PC-3 (cell line): ENCODE measurements at regions not wholly inside any gene's neighbourhood (a gene's known extent, or its start where the extent isn't known, plus 50 kb on each side); places are given as distances from the start of the nearest gene placed in this dataset.

ENCODE experiments used
- ATAC-seq: fragments of 200-7000 bp; cut with Tn5 transposase; 2 replicates; pipeline ENCODE4 v1.9.1; 2020; ENCODE audit warnings: mild to moderate bottlenecking, moderate library complexity
- BruUV-seq: library from RNA; stranded (reverse); fragments of 400-500 nt; replicated peaks from 2 replicates; lab custom pipeline; 2021; lab: Mats Ljungman, UMichigan
- CTCF ChIA-PET: fragments of 300-600 bp; sonication (Branson Sonifier 250); formaldehyde crosslinking; loops from one replicate; lab custom pipeline; 2022; ENCODE audit warnings: antibody characterized with exemption; lab: Charles Lee
- POLR2A ChIA-PET: fragments of 300-600 bp; sonication (Branson Sonifier 250); formaldehyde crosslinking; loops from one replicate; lab custom pipeline; 2022; ENCODE audit warnings: antibody characterized with exemption; ENCODE audit not compliant: unreplicated experiment; lab: Charles Lee
- DNase-seq: peaks from one replicate; pipeline ENCODE4 v3.0.0-alpha.2; 2015
- H2AFZ ChIP-seq: fragments of 300-600 bp; sonication (generic); 2 replicates; pipeline ENCODE4 v1.6.0; 2016; ENCODE audit warnings: antibody characterized with exemption, low read length
- H3F3A ChIP-seq: fragments of 300-600 bp; sonication (generic); one replicate; pipeline ENCODE4 v1.6.0; 2017; ENCODE audit warnings: antibody characterized with exemption, low read length, control low read depth, mild to moderate bottlenecking; ENCODE audit not compliant: unreplicated experiment
- H3K27ac ChIP-seq: fragments of 300-600 bp; sonication (generic); 2 replicates; pipeline ENCODE4 v1.5.1; 2016; ENCODE audit warnings: mild to moderate bottlenecking, low read length
- H3K27me3 ChIP-seq: fragments of 300-600 bp; sonication (generic); 2 replicates; pipeline ENCODE4 v1.6.1; 2016; ENCODE audit warnings: low read length, mixed read lengths
- H3K36me3 ChIP-seq: fragments of 300-600 bp; sonication (generic); 2 replicates; pipeline ENCODE4 v1.6.1; 2016; ENCODE audit warnings: low read depth, mixed run types, low read length, mixed read lengths
- H3K4me1 ChIP-seq: fragments of 300-600 bp; sonication (generic); 2 replicates; pipeline ENCODE4 v1.5.1; 2016; ENCODE audit warnings: low read length; ENCODE audit not compliant: insufficient read depth
- H3K4me2 ChIP-seq: fragments of 300-600 bp; sonication (generic); 2 replicates; pipeline ENCODE4 v1.6.0; 2016; ENCODE audit warnings: low read length
- H3K4me3 ChIP-seq: fragments of 300-600 bp; sonication (generic); 2 replicates; pipeline ENCODE4 v1.5.1; 2016; ENCODE audit warnings: mild to moderate bottlenecking, low read length, mixed read lengths
- H3K79me2 ChIP-seq: fragments of 300-600 bp; sonication (generic); 2 replicates; pipeline ENCODE4 v1.6.1; 2017; ENCODE audit warnings: low read length, mixed read lengths
- H3K9ac ChIP-seq: fragments of 300-600 bp; sonication (generic); 2 replicates; pipeline ENCODE4 v1.6.0; 2016; ENCODE audit warnings: mild to moderate bottlenecking, low read length
- H3K9me2 ChIP-seq: fragments of 300-600 bp; sonication (generic); replicated peaks from 2 replicates; pipeline ENCODE4 v1.6.1; 2016; ENCODE audit warnings: mixed run types, low read length, mixed read lengths
- H3K9me3 ChIP-seq: fragments of 300-600 bp; sonication (generic); 2 replicates; pipeline ENCODE4 v1.6.1; 2016; ENCODE audit warnings: low read length, mixed read lengths
- H4K20me1 ChIP-seq: fragments of 300-600 bp; sonication (generic); 2 replicates; pipeline ENCODE4 v1.6.1; 2016; ENCODE audit warnings: low read length, mixed read lengths
- CTCF ChIP-seq: fragments of 300-600 bp; sonication (generic); conservative IDR thresholded peaks from 2 replicates; pipeline ENCODE4 v1.5.1; 2017; ENCODE audit warnings: antibody characterized with exemption, low read depth, mild to moderate bottlenecking, low read length
- EZH2 ChIP-seq: fragments of 300-600 bp; sonication (generic); IDR thresholded peaks from one replicate; pipeline ENCODE4 v1.6.1; 2017; ENCODE audit warnings: antibody characterized with exemption, mild to moderate bottlenecking, low read length; ENCODE audit not compliant: unreplicated experiment
- EZH2phosphoT487 ChIP-seq: fragments of 300-600 bp; sonication (generic); IDR thresholded peaks from 2 replicates; pipeline ENCODE4 v1.6.1; 2018; ENCODE audit warnings: mild to moderate bottlenecking, antibody characterized with exemption, low read length, borderline replicate concordance
- intact Hi-C: fragments of 100-400 bp; cut with micrococcal nuclease; formaldehyde crosslinking; loops from 2 replicates; pipeline ENCODE4 v1.9.0; 2023

- intact Hi-C loops = loop anchor here (10.0 kb wide), 1 partner anchor 196 kb away; no protein-coding TSS in a partner anchor
- Histone ChIP-seq H4K20me1 (no peaks in the 10 kb centered on the region), H2AFZ (no peak overlapping the region), H3K4me3 (no peak overlapping the region), H3K4me2 (peak overlapping the region; percentile 3; the same call in 1 of the 2 replicates), H3K9ac (no peak overlapping the region), H3K9me2 (no peaks in the 10 kb centered on the region), H3K79me2 (no peaks in the 10 kb centered on the region), H3K4me1 (peaks cover 57% of the 10 kb centered on the region), H3K36me3 (no peaks in the 10 kb centered on the region), H3F3A (peaks cover 7% of the 10 kb centered on the region), H3K9me3 (no peaks in the 10 kb centered on the region), H3K27ac (peak overlapping the region; percentile 21), H3K27me3 (no peaks in the 10 kb centered on the region)
- DNase-seq (peak; percentile 69), ATAC-seq (peak; percentile 25)
- POLR2A ChIA-PET = no interaction called here
- TF ChIP-seq EZH2 = no peak
- TF ChIP-seq CTCF = no peak
- TF ChIP-seq EZH2phosphoT487 = no peak
- CTCF ChIA-PET = no interaction called here
- no TSS peak for BruUV-seq
These were observed 602.9 kb upstream of the CAMK1G start for GRCh38 chr1:208980605-208981004.

GRCh38 chr1:208985231-208985630 is 598.3 kb upstream of the CAMK1G start:
- POLR2A ChIA-PET = no interaction called here
- ATAC-seq = peak; percentile 72
- H3F3A ChIP-seq = peaks cover 2% of the 10 kb centered on the region
- BruUV-seq = no TSS peak
- no peaks in the 10 kb centered on the region for H4K20me1 ChIP-seq
- CTCF ChIA-PET = no interaction called here
- DNase-seq = peak; percentile 88
- no peak overlapping the region for H2AFZ ChIP-seq
- H3K9me2 ChIP-seq = no peaks in the 10 kb centered on the region
- no peaks in the 10 kb centered on the region for H3K27me3 ChIP-seq
- peak overlapping the region; percentile 56 for H3K27ac ChIP-seq
- no peaks in the 10 kb centered on the region for H3K36me3 ChIP-seq
- peak overlapping the region; percentile 24 for H3K4me2 ChIP-seq
- intact Hi-C loops = loop anchor here (5.0 to 10.0 kb wide), 2 partner anchors 48 to 200 kb away; no protein-coding TSS in a partner anchor
- TF ChIP-seq EZH2 (no peak), EZH2phosphoT487 (no peak), CTCF (no peak)
- no peak overlapping the region for H3K4me3 ChIP-seq
- H3K9me3 ChIP-seq = no peaks in the 10 kb centered on the region
- H3K4me1 ChIP-seq = peaks cover 43% of the 10 kb centered on the region
- H3K9ac ChIP-seq = no peak overlapping the region
- no peaks in the 10 kb centered on the region for H3K79me2 ChIP-seq

GRCh38 chr1:208988811-208989222 is 594.7 kb upstream of the CAMK1G start:
- peak overlapping the region; percentile 14 for H3K9ac ChIP-seq
- no TSS peak for BruUV-seq
- CTCF ChIA-PET = no interaction called here

More at GRCh38 chr1:208988811-208989222, 594.7 kb upstream of the CAMK1G start:
- Histone ChIP-seq H3K79me2 (no peaks in the 10 kb centered on the region), H4K20me1 (no peaks in the 10 kb centered on the region), H3F3A (no peaks in the 10 kb centered on the region), H3K9me3 (no peaks in the 10 kb centered on the region), H3K36me3 (no peaks in the 10 kb centered on the region), H2AFZ (peak overlapping the region; percentile 80), H3K27me3 (no peaks in the 10 kb centered on the region), H3K9me2 (no peaks in the 10 kb centered on the region), H3K4me2 (peak overlapping the region; percentile 88), H3K27ac (peak overlapping the region; percentile 8; the same call in 1 of the 2 replicates), H3K4me3 (peak overlapping the region; percentile 61), H3K4me1 (peaks cover 33% of the 10 kb centered on the region)
- ATAC-seq = peak; percentile 73
- POLR2A ChIA-PET = no interaction called here
- intact Hi-C loops = loop anchor here (2.0 to 10.0 kb wide), 3 partner anchors 52 to 204 kb away; no protein-coding TSS in a partner anchor
- TF ChIP-seq EZH2phosphoT487 = no peak
- no peak for TF ChIP-seq EZH2
- no peak for TF ChIP-seq CTCF
- peak; percentile 62 for DNase-seq
